ENCODE measurements at regions not wholly inside any gene's neighbourhood (a gene's known extent, or its start where the extent isn't known, plus 50 kb on each side); places are given as distances from the start of the nearest gene placed in this dataset.

DNA sequence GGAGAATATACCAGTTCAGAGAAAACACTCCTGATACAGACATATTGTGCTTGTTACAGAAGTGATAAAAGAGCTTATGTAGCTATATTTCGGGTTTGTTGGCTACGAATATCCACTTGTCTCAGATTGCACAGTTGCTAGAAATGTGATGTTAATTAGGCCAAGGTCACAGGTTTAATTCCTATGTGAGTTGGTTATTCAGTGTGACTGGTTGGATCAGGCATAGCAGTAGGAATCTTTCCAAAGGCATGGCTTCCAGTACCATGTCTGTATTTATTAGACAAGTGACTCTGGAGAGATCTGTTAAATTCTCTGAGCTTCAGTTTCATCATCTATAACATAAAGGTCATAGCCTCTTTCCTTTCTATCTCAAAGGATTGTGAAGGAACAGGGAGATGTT lies 152.7 kb upstream of the KITLG start:
- TF ChIP-seq GATA3 (IDR thresholded peaks at IDR 0.05; ENCODE audit: low read depth, low read length) (no peak), GATA2 (IDR thresholded peaks at IDR 0.05; ENCODE audit: low read depth, low read length) (no peak)
